Psoas muscle (tissue), 7 donors: ENCODE measurements at regions not wholly inside any gene's neighbourhood (a gene's known extent, or its start where the extent isn't known, plus 50 kb on each side); places are given as distances from the start of the nearest gene placed in this dataset.
"Not testable (repeated sequence)": the region's sequence is repeated elsewhere in the genome, so short reads cannot be mapped to it uniquely, and the experiment has no call there.

Source experiments
- ATAC-seq, 4 donors: fragments of 200-7000 bp; cut with Tn5 transposase; one replicate each; pipeline ENCODE4 v1.9.1; 2020; ENCODE audit warnings: moderate library complexity in 3 of 4, mild to moderate bottlenecking in 2 of 4
- DNase-seq, 2 donors: peaks; one replicate each; pipeline ENCODE4 v3.0.0-alpha.2; 2020
- H3K27ac ChIP-seq: fragments of 200-600 bp; one replicate; pipeline ENCODE4 v1.8.0; 2022
- H3K27me3 ChIP-seq, 3 donors: fragments of 200-600 bp in 1 of 3; one replicate each; pipeline versions ENCODE4 v1.6.1 to v1.8.0; 2013 to 2022; ENCODE audit warnings: low read length in 2 of 3, mild to moderate bottlenecking in 2 of 3, moderate library complexity in 1 of 3; ENCODE audit not compliant: insufficient read depth in 3 of 3
- H3K36me3 ChIP-seq, 2 donors: fragments of 200-600 bp in 1 of 2; one replicate each; pipeline versions ENCODE4 v1.6.1 to v1.8.0; 2013 to 2022; ENCODE audit warnings: low read depth in 1 of 2, mild to moderate bottlenecking in 1 of 2, moderate library complexity in 1 of 2; ENCODE audit not compliant: insufficient read depth in 1 of 2
- H3K4me1 ChIP-seq: fragments of 200-600 bp; one replicate; pipeline ENCODE4 v1.8.0; 2022
- H3K4me3 ChIP-seq: fragments of 200-600 bp; one replicate; pipeline ENCODE4 v1.8.0; 2022; ENCODE audit warnings: mild to moderate bottlenecking
- H3K9me3 ChIP-seq: fragments of 200-600 bp; one replicate; pipeline ENCODE4 v1.8.0; 2022
- CTCF ChIP-seq: fragments of 200-600 bp; IDR thresholded peaks from one replicate; pipeline ENCODE4 v1.8.0; 2022; ENCODE audit warnings: antibody characterized with exemption
- WGBS, 3 donors: extraction: QIAGEN DNeasy Blood & Tissue Kit; methylation state at CpG; one replicate each; pipeline versions ENCODE4 v1.1.6 to v1.1.7; 2013; 5-methylcytosine and 5-hydroxymethylcytosine counted together
- intact Hi-C, 2 donors: fragments of 100-400 bp; cut with DNase I; formaldehyde crosslinking; loops; one replicate each; pipeline versions ENCODE4 v1.11.0 to v1.14.2; 2022
- donor health status: healthy with polysubstance abuse.
- donor health status: DM: no; HTN: no; CAD: no; lungs with moderate emphysema.
- donor health status: Bipolar disorder and iron deficiency.
- donor health status: healthy.
- donor health status: DM: yes; HTN: yes; CAD: no.
- donor health status: DM: no; HTN: no; CAD: no.
- donor health status: DM: yes; HTN: yes; CAD: no.

- no peaks in the 10 kb centered on the region for H3K9me3 ChIP-seq
- H3K27me3 ChIP-seq, result no peaks in the 10 kb centered on the region
- DNase-seq (no peak), ATAC-seq (no peak)
- intact Hi-C loops, result no loop called here
- H3K27ac ChIP-seq, result no peak overlapping the region
- no peaks in the 10 kb centered on the region for H3K4me1 ChIP-seq
- H3K4me3 ChIP-seq, result no peak overlapping the region
- H3K36me3 ChIP-seq, result no peaks in the 10 kb centered on the region
- no peak for TF ChIP-seq CTCF
- WGBS, 3 donors, result 83 to 87% (median 86%) methylated on average over 2 of the region's 2 CpGs
Observed at GRCh38 chr14:81767266-81767995, 233.8 kb upstream of the SEL1L start.

- ATAC-seq, result no peak
- Histone ChIP-seq H3K27ac (no peak overlapping the region), H3K9me3 (no peaks in the 10 kb centered on the region), H3K4me1 (no peaks in the 10 kb centered on the region), H3K36me3 (no peaks in the 10 kb centered on the region), H3K4me3 (no peak overlapping the region), H3K27me3 (no peaks in the 10 kb centered on the region)
- DNase-seq, result no peak
- intact Hi-C loops, result no loop called here
- TF ChIP-seq CTCF, result no peak
Observed at GRCh38 chr14:81771651-81772275, 238.1 kb upstream of the SEL1L start.

GRCh38 chr14:81772381-81772780 is 238.7 kb upstream of the SEL1L start:
- no peak for ATAC-seq
- intact Hi-C loops, result no loop called here
- no peak for TF ChIP-seq CTCF

GRCh38 chr14:81776531-81776930 is 242.9 kb upstream of the SEL1L start:
- no peak for TF ChIP-seq CTCF
- ATAC-seq (no peak), DNase-seq (no peak)
- H3K4me1 ChIP-seq, result no peaks in the 10 kb centered on the region
- no peaks in the 10 kb centered on the region for H3K9me3 ChIP-seq
- 80 to 87% (median 83%) methylated on average over 2 of the region's 2 CpGs for WGBS, 3 donors
- no peak overlapping the region for H3K4me3 ChIP-seq
- H3K27ac ChIP-seq, result no peak overlapping the region
- intact Hi-C loops, result no loop called here
- H3K27me3 ChIP-seq, result peaks cover 0 to 2% (median 0%) of the 10 kb centered on the region in 3 donors
- H3K36me3 ChIP-seq, result no peaks in the 10 kb centered on the region

More at GRCh38 chr14:81772381-81772780, 238.7 kb upstream of the SEL1L start:
- H3K4me1 ChIP-seq, result no peaks in the 10 kb centered on the region
- no peaks in the 10 kb centered on the region for H3K27me3 ChIP-seq
- H3K9me3 ChIP-seq, result no peaks in the 10 kb centered on the region
- H3K36me3 ChIP-seq, result no peaks in the 10 kb centered on the region
- no peak overlapping the region for H3K27ac ChIP-seq
- DNase-seq, result no peak
- no peak overlapping the region for H3K4me3 ChIP-seq
- 84% methylated on average over 1 of the region's 1 CpG for WGBS, 3 donors

- DNase-seq, H3K27ac ChIP-seq, H3K27me3 ChIP-seq, intact Hi-C loops, H3K4me1 ChIP-seq, H3K4me3 ChIP-seq, ATAC-seq, H3K9me3 ChIP-seq, H3K36me3 ChIP-seq: not testable (repeated sequence)
- WGBS, 3 donors, result 69 to 78% (median 77%) methylated on average over 7 of the region's 7 CpGs
Observed at GRCh38 chr14:81781798-81782197, 248.1 kb upstream of the SEL1L start.
